GM19240 (cell line): ENCODE measurements at regions not wholly inside any gene's neighbourhood (a gene's known extent, or its start where the extent isn't known, plus 50 kb on each side); places are given as distances from the start of the nearest gene placed in this dataset.

Source experiments
- DNase-seq: peaks from one replicate; pipeline ENCODE4 v3.0.0; 2011; ENCODE audit warnings: low spot score; ENCODE audit not compliant: insufficient read length

DNA sequence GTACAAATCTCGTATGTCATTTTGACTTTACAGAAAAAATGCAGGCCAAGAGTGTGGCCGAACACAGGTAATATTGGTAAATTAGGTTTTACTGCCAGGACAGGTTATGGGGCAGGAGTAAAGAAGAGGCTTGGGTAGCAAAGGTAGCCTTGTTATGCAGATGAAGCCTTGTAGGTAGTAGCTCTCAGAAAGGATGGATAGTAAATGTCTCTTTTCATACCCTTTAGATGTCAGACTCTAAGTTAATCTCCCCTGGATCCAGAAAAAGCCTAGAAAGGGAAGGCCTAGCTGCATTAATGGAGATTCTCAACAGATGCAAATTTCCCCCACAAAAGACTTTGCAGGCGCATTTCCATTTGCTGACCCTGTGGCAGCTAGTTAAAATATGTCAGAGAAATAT is 1445.1 kb upstream of the CADM2 start:
- no peak for DNase-seq

DNA sequence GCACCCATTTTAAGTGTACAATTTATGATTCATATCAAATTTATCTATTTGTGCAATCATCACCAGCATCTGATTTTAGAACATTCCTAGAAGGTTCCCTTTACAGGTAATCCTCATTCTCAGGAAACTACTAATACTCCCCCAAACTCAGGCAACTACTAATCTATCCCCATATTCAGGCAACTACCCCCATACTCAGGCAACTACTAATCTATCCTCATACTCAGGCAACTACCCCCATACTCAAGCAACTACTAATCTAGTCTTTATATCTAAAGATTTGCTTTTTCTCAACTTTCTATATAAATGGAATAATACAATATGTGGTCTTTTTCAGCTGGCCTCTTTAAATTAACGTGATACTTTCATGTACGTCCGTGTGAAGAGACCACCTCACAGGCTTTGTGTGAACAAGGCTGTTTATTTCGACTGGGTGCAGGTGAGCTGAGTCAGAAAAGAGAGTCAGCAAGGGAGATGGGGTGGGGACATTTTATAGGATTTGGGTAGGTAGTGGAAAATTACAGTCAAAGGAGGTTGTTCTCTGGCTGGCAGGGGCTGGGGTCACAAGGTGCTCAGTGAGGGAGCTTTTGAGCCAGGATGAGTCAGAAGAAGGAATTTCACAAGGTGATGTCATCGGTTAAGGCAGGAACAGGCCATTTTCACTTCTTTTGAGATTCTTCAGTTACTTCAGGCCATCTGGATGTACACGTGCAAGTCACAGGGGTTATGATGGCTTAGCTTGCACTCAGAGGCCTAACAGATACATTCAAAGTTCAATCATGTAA is 1444.5 kb upstream of the CADM2 start:
- no peak for DNase-seq

DNA sequence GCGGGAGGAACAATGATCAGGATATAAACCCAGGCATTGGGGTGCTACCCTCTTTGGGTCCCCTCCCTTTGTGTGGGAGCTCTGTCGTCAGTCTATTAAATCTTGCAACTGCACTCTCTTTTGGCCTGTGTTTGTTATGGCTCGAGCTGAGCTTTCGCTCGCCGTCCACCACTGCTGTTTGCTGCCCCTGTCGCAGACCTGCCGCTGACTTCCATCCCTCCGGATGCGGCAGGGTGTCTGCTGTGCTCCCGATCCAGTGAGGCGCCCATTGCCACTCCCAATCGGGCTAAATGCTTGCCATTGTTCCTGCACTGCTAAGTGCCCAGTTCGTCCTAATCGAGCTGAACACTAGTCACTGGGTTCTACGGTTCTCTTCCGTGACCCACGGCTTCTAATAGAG is 1443.7 kb upstream of the CADM2 start:
- DNase-seq: no peak

DNA sequence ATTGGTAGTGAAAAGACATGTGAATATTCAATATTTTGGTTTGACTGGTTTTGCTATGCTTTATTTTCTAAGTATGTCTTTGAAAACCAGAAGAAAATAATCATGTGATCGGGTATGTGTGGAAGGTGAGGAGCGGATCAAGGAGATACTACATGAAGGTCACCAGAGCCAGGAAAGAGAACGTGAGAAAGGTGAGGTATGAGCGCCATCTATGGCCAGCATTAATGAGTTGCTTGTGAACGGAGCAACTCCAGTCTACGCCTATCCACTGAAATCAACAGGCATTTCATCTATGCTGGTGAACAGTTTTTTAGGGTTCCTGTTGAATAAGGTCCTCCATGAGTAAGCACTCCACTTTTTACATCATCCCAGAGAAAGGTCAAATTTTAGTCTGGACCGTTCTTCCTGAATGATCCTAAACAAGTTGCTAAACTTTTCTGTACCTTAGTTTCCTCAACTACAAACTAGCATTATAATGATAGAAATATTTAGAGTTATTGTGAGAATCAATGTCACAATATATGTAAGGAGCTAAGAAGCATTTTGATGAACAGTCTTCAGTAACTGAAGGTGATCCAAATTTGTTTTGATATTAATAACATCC is 1435.2 kb upstream of the CADM2 start:
- peak; percentile 0 for DNase-seq

DNA sequence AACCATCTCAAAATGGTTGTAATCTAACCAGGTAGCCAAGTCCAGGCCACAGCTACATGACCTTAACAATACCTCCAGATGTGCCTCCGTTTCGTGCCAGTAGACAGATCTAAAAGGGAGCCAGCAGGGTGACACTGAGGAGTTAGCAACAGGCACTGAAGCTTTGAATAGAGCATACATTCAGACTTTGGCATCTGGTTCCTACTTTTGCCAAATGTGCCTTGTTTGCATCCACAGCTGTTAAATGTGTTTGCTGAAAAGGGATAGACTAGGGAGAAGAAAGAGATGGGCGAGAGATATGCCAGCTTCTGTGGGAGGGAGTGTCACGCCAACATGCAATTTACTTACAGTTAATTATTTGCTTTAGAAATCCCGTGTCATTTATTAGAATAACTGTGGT is 1433.9 kb upstream of the CADM2 start:
- DNase-seq: no peak

DNA sequence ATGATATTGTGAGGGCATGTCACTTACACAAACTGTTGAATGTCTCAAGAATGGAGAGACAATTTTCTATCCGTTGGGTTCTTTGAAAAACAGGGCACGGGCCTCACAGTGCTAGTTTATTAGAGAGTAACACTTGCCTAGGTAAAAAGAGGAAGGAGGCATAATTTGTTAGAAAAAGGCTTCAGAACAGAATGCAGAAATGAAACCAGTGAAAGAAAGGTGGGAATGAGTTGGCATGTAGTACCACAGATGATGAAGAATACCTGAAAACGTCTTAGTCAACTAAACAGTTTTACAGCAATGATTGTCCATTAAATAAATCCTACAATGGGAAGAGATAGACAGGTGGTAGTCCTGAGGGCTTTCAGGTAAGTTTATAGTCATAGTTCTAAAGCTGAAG is 1399.7 kb upstream of the CADM2 start:
- DNase-seq: no peak

DNA sequence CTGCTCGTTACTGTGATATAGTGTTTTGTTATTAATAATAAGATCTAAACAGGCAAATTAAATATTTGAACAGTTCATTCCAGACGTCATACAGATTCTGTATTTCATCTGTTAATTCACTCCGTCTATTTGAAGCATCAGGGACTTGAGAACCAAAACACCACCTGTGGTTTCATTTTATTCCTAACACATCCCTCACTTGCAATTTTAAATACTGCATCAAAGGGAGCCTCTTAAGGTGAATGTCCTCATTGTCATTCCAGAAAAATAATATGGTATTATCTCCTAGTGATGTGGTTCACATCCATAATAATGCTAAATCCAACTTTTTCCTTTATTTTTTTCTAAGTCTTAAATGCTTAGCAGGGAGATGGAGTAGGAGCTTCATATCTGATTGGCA is 1390.9 kb upstream of the CADM2 start:
- no peak for DNase-seq

DNA sequence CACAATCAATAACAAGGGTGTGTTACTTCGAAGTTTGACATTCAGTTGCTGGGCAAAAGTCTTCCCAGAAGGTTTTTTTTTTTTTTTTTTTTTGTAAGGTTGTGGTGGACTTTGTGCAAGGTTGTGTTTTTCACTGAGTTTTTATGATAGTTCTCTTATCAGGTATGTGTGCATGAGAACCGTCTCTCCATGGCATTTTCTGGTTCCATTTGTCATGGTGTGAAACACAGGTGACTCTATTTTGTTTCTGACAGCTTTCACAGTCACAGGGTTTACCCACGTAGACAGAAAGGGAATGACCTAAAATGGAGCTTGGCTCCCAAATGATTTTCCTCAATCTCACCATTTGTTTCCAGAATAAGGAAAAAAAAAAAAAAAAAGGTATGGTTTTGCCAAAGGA is 1377.2 kb upstream of the CADM2 start:
- DNase-seq: no peak

DNA sequence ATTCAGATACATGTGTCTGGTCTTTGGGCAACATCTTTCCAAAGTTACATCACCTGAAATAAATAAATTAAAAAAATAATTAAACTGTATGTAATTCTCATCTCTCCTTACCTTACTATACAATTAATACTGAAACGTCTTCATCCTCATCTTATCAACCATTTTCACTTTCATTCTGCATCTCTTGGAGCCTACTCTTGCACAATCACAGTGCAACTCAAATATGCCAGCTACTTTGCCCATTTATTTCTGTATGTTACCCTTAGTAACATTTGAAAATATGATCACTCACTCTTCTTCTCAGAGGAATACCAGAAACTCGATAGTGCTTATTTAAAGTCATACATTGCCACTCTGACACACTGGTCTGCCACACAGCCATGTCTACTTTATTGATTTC is 1357.1 kb upstream of the CADM2 start:
- no peak for DNase-seq

DNA sequence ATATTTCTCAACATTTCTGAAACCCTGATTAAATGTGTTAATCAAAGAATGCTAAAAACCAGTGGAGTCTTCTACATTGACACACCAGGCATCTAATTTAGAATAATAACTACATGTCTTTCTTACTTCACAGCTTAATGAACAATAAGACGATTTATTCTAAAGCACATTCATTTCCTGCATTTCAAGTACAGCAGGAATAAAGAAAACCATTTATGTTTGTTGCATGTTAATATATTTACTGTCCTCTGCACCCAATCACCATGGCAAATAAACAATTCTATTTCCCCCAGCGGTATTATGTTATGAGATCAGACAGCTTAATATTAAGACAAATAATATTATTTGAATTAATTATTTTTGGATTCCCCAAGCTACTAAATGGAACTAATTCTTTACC is 1336.3 kb upstream of the CADM2 start:
- DNase-seq: no peak

DNA sequence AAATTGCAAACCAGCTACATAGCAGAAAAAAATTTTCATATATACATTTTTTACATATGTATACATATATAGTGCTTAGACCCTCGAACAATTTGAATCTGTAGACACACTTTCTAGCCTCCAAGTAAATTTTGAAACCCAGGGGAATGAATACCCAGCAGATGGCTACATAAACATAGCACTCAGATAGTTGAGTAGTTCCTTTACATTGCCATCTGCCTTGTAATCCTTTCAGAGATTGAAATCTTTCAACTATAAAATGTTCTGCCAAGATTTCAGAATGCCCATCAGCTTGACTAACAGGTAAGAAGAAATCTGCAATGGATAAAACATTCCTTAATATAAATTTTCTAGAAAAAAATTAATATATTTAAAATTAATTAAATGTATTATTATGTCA is 1333.5 kb upstream of the CADM2 start:
- DNase-seq: no peak

DNA sequence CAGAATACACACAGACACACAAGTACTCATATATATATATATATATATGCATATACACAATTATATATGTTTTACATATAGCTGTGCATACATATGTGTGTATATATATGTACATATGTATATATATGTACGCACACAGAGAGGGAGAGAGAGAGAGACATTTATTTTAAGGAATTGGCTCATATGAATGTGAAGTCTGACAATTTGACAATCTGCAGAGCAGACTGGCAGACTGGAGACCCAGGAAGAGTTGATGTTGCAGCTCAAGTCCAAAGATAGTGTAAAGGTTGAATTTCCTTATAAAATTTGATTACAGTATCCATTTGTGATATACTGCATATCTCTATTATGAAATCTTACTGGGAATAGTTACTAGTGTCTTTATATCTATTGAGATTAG is 1330.3 kb upstream of the CADM2 start:
- DNase-seq: no peak

DNA sequence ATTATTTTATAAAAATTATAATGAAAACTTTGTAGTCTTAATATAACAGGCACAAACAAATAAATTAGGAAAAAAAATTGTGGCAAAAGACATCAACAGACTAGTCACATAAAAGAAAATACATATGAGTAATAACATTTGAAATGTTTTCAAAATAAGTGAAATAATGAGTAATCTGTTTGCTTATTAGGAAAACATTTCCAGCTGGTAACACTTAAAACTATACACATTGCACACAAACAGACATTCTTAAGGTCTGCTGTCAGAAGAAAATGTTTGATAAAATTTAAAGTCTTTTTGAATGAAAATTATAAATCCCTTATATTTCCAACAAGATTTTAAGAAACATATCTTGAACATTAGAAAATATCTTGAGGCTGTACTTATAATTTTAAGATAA is 1326.3 kb upstream of the CADM2 start:
- no peak for DNase-seq

DNA sequence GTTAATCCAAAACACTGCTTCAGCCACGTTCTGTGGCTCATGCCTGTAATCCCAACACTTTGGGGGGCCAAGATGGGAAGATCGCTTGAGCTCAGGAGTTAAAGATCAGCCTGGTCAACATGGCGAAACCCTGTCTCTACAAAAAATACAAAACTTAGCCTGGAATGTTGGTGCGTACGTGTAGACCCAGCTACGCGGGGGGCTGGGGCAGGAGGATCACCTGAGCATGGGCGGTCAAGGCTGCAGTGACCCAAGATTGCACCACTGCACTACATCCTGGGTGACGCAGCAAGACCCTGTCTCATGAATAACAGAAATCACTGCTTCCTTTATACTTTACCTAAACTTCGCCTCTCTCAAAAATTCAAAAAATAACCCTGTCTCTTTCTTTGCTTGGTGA is 1325.0 kb upstream of the CADM2 start:
- no peak for DNase-seq

DNA sequence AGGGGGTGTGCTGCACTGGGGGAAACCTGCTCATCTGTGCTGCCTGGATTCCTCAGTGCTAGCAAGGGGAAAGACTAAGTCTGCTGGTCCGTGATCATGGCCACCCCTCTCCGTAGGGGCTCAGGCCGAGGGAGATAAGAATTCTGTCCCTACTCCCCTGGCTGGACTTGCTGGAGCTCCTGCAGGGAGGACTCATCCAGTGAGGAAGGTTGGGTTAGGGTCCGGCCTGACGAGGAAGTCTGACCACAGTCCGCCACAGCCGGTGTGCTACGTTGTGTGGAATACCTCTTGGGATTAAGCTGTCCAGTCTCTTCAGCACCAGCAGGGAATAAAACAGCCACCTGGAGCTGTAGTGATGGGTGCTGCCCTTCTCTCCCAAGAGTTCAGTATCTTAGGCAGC is 1309.1 kb upstream of the CADM2 start:
- DNase-seq: no peak

DNA sequence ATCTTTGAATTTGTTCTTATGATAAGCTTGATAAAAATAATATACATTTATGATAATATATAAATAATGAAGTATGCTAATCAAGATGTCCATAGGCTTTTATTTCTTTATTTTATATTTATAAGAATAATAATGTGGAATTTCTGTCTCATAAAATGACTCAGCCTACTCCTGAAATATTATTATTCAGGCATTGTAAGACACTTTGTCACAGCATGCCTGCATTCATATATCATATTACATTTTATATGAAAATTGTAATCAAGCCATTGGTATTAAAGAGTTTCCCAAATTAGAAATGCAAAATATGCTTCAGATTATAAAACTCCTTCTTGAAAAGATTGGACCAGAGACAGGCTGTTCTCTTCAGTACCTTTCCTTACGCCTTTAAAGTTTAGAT is 1303.7 kb upstream of the CADM2 start:
- DNase-seq: no peak

DNA sequence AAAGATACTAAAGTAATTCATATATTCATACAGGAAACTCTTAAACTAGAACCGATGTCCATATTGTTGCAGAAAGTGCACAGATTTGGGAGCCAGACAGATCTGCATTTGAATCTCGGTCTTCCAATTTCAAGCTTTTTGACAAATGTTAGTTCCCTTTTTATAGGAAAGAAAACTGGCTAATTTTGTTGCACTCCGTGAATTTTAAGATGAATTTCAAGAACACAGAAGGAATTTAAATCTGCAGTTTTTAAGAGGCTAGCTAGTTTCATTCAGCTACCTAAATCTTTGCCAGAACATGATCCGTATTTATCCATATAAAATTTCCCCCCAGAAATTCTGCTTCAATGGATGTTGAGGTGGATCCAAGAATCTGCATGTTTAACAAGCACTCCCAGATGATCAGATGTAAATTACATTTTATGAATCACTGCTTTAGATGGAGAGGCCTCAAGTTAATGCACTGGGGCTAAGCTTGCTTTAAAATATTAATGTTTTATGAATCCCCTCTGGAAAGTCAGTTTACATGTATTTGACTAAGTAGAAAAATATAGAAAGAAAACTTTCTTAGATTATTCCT is 1296.3 kb upstream of the CADM2 start:
- DNase-seq: no peak

DNA sequence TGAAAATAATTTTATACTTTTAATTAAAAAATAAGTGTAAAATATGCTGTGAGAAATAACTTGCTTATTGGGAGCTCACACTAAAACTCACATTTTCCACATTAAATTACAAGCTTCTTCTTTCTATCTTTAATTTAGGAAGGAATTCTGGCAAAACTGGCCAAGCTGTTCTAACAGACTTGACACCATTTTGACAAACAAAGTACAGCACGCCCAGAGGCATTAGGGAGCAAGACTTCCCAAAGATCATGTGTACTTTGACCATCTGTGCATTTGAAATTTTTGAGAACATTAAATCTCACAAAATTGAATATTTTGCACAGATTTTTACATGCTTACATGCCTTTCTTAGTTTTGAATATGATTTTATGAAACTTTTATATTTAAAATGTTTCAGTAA is 1288.4 kb upstream of the CADM2 start:
- no peak for DNase-seq

DNA sequence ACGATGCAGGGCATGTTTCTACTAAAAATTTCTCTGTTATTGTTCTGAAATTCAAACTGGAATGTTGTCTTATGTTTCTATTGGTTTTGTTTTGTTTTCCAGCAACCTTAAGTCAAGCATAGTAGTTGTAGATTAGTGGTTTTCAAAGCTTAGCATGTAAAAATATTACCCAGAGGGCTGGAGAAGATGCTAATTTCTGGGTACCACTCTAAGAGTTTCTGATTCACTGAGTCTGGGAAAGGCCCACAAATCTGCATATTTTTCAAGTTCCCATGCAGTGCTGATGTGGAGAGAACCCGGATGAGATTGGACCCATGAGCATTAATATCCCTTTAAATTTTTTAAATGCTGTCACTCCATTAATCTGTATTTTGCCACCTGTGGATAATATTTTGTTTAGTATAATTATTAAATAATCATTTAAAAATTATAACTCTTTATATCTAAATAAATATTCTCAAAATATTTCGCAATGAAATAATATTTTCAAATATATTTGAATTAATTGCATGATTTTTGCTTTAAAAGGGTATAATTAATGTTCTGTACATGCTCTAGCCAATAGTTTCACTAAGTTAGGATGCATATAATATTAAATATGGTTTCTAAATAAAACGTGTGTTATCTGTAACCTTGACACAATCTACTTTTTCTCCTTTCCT is 1274.7 kb upstream of the CADM2 start:
- DNase-seq: no peak

DNA sequence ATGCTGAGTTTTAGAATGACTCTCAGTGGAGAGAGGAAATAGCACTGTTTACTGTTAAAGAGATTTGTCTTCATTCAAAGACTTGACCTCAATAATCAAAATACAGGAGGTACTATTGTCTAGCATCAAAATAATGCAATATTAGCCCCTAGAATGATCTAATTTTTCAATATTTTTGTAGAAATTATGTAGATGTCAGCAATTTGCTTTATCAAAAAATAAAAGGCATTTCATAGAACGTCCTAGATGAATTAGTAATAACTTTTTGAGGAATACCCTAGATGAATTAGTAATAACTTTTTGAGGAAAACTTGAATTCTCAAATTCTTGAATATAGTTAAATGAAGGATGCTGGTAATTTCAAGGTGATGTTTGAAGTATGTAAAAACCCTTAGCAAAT is 1252.1 kb upstream of the CADM2 start:
- DNase-seq: no peak

DNA sequence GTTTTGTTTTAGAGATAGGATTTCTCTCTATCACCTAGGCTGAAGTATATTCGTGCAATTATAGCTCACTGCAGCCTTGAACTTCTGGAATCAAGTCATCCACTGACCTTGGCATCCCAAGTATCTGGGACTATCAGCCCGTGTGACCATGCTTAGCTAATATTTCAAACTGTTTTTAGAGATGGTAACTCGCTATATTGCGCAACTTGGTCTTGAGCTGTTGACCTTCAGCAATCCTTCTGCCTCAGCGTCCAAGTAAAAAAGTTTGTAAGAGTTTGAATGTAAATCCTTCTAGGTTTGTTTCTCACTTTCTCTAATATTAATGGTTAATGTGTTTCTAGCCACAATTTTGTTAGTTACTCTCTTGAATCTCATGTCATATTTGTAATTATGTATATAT is 1243.5 kb upstream of the CADM2 start:
- DNase-seq: no peak

DNA sequence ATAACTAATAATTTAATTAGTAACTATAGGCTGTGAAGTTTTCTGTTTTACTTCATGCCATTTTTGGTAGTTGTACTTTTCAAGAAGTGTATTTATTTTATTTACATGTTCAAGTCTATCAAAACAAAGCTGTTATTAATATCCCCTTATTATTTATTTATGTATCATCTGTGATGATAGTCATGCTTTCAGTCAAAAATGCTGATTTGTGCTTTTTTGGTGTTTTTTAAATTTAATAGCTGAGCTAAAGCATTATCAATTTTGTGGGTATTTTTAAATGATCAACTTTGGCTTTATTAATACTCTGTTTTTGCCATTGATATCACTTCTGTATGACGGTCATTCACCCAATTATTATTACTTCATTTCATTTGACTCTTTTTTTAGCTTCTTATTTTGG is 1229.2 kb upstream of the CADM2 start:
- no peak for DNase-seq

DNA sequence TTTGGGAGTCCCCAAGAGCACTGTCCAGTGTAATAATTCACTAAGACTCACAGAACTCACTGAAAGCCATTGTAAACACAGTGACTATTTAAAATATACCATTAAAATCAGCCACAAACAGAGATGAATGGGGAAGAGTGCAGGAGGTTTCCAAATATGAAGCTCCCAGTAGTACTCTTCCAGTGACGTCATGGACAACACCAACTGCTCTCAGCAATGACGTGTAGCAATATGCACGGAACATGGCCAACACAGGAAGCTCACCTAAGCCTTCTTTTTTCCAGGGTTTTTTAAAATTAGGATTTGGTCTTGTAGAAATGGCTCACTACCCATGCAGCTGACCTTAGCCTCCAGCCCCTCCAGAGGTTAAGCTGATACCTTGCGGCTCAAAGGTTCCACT is 1224.1 kb upstream of the CADM2 start:
- no peak for DNase-seq
